ENCODE measurements at regions not wholly inside any gene's neighbourhood (a gene's known extent, or its start where the extent isn't known, plus 50 kb on each side); places are given as distances from the start of the nearest gene placed in this dataset.
"Not testable (repeated sequence)": the region's sequence is repeated elsewhere in the genome, so short reads cannot be mapped to it uniquely, and the experiment has no call there.

DNA sequence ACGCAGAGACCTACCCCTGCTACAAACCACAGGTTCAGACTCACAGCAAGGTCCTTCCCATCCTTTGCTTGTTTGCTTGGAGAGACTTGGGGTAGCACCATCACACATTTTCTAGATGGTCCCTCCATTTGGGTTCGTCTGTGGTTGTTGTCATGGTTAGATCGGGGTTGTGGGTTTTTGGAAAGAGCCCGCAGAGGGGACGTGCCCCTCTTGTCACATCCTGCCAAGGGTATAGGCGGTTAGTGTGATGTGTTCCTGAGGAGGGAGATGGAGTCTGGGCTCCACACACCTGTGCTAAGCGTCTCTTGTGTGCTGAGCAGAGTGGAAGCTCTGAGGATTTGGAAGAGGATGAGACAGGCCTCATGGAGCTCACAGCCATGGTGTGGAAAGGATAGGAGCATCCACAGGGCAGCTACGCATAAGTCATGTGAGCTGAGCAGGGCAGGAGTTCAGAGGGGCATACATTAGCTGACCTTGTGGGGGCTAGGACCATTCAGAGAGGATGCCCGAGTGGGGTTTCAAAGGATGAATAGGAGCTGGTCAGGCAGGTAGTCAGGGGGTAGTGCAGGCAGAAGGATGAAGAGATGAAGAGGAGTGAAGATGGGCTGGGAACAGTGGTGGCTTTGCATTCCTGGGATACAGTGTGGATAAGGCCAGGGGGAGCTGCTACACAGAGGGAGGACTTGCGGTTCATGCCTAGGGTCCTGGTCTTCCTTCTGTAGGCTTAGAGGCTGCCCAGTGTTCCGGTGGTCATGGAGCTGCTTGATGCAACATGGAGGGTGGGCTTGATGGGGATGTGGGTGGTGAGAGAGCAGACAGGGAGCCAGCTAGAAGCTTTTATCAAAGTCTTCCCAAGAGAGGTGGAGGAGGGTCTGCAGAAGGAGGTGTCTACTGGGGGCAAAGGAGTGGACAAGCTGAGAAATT, 62.9 kb downstream of the ACKR3 start:
- DNase-seq, result no peak

DNA sequence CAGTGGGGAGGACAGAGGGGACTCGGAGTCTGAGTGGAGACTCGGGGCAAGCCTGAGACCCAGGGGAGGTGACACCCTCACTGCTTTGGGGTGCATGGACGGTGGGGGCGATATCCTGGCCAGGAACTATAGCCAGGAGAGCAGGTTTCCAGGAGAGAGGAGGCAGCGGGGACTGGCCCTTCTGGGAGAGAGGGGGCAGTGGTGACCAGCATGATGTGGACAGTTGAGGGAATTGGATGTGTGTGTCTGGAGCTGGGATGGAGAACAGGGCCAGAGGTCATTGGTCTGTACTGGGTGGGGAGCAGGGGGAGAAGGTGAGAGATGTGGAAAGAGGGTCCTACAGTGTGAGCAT, 63.6 kb downstream of the ACKR3 start:
- DNase-seq, result no peak

DNA sequence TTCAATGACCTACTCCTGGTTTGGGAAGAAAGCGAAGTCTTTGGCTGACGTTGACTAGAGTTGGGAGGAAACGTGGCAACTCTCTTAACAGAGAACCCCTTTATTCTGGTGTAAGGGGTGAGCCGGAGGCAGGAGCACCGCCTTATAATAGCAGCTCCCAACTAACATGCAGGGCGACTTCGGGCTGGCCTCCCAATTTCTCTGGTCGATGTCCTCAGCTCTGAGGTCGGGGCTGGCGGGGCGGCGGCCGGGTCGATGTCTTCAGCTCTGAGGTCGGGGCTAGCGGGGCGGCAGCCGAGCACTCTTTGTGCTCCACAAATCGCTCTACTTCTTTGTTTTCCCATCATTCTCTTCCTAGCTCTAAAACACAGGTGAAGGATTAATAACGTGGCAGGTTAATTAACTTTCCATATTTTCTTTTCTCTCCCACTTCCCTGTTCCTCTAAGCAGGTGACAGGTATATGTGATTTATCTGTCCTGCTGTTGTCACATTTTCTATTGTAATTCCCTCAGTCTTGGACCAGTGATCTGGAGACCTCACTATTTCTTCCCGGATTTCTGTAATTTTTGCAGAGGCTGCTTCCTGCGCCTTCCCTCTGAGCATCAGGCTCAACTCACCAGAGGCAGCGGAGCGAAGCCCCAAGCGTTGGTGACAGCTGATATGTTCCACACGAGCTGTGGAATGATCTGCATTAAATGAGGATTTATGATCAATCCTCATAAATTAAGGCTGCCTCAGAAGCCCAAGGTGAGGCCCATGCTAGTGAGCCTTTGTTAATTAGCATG, 64.3 kb downstream of the ACKR3 start:
- DNase-seq, result no peak

DNA sequence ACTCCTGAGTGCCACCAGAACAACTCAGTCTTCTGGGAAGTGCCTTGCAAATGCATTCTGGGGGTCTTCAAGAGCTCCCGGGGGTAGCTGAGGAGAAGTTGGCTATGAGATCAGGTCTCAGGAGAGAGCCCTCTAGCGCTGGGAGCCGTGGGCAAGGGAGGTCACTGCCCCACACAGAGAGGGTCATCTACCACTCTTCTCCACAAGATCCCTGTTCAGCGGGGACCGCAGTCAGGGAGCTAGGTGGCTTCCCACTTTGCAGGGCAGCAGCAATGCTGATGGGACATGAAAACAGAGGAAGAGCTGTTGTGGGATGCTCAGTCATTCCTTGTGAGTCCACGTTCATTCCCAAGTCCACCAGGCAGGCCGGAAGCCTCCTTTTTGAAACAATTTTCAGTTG, 66.6 kb downstream of the ACKR3 start:
- DNase-seq, result no peak

DNA sequence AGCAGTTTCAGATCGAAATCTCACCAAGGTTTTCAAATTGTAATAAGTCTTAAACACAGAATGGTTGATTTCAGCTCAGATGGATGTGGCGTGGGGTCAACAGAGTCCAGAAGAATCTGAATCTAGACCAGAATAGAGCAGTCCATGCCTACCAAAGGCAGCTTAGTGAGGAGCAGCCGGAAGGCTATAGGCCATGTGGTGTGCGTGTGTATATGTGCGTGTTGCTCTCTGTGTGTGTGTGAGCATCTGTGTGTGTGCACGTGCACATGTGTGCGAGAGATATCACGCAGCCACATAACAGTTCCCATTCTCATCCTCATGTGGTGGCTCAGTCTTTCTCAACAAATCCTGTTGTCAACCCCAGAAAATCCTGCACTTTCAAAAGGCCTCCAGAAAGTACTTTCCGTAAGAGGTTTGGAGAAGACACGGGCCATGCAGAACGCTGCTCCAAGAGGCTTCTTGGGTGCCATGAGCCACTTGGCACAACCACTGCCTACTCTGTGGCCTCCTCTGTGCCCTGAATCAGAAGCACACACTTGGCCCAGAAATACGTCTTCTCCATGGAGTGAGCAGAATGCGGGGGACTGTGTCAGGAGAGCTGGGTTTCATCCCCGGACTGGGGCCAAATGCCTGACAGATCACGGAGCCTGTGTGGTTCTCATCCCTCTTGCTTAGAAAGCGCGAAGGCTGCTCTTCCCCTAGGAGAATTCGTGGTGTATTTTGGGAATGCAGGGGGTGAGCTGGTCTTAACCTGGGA, 67.3 kb downstream of the ACKR3 start:
- DNase-seq, result no peak

DNA sequence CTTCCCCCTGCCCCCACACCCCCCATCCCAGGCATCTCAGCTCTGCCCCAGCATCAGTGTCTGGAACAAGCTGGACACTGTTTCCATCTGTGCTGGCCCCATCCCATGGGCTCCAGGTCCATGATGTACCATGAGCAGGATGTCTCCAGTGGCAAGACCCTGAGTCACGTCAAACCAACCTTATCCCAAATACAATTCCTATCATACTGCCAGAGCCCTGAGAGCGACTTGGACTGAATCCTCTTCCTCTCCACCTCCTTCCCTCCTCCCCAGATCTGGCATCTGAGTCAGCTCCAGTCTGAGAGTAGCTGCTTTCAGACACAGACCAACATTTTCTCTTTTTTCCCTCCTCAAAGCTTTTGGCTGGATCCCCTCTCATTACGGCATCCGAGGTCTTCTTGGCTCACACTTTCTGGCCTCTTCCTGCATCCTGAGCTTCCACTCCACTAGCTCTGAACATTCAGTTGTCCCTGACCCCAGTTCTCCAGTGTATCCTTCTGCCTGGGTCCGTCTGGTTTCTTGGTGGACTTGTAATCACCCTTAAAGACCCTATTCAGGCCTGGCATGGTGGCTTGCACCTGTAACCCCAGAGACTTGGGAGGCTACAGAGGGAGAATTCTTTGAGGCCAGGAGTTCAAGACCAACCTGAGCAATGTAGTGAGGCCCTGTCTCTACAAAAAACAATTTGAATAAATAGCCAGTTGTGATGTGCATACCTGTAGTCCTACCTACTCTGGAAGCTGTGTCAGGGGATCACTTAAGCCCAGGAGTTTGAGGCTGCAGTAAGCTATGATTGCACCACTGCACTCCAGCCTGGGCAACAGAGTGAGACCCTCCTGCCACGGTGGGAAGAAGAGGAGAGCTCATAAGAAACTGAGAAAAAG, 68.3 kb downstream of the ACKR3 start:
- DNase-seq, result no peak

DNA sequence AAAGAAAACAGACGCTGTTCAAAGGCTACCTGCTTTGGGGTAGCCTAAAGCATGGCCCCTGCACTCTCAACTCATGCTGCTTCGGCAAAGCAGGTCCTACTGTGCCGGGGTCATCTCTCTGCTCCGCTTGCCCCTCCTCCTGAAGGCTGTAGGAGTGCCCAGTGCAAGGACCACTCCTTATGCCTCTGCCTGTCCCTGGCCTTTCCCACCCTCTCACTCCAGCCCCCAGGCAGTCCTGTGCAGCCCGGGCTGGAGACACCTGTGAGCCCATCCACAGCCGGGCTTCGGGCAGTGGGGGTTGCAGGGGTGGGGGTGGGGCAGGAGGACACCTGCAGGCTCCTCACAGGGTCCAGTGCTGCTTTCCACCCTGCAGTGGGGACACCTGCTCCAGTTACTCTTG, 69.1 kb downstream of the ACKR3 start:
- no peak for DNase-seq

DNA sequence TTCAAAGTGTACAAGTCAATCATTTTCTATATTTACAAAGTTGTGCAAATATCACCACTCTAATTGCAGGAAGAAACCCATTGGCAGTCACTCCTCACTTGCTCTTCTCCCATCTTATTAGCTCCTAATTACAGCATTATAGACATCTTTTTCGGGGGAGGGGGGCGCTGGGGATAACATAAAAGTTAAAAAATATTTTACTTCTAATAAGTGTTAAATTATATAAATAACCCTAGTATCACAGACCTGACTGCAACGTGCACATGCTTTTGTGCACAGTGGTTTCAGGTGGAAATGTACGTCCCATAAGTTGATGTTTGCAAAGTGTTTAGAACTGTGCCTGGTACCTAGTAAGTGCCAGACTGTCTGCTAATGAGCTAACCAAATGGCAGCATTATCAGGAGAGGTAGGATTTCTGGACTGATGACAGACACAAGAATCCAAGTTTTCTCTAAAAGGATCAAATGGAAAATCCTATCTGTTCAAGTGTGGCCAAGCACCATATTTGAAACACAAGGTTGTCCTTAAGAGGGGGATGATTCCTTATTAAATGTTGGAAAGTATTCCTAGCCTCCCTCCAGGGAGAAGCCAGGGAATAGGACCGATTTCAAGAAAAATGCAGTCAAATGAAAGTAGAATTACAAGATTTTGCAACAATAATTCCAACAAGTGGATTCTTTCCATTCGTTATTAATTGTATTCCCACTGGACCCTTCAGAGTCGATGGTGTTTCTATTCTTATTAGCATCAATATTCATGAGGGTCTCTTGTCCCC, 70.0 kb downstream of the ACKR3 start:
- no peak for DNase-seq

DNA sequence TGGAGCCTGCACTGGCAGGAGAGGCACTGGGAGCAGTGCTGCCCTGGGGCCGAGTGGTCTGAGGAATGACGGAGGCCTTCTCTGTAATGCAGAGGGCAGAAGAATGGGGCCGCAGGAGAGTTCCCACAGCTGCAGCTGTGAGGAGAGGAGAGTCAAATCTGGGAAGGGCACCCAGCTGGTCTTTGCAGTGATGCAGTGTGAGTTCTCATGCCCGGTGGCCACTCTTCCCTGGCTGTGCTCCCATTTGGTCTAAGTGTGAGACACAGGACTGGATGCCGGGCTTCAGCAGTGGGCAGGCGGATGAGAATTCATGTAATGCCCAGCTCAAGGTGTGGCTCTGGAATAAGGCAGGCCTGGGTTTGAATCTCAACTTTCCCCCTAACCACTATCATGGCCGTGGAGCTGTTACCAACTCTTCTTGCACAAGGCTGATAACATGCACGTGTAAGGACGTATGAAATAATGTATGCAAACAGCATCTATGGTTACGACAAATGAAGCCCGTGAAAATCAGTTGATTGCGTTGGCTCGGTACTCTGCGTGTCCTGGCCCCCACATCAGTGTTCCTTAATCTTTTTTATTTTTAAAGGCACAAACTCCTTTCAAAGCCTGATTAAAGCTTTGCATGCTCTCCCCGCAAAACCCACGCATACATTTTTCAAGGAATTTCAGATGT, 71.6 kb downstream of the ACKR3 start:
- no peak for DNase-seq

DNA sequence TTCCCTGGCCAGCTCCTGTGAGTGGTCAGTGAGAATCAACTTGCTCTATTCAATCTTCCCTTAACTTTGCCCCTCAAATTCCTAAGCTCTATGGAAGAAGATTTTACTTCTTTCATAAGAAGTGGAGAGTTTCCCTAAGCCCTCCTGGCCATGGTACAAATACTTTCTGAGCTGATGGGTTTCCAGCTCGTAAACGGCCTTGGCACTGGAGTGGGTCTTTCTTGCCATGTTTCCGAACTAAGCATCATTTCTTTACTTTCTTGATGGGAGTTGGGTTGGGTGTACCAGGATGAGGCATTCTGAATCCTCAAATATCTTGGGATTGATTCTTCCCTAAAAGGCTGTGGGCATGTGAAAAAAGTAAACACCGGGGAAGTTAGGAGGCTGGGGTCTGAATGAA, 72.5 kb downstream of the ACKR3 start:
- DNase-seq, result no peak

DNA sequence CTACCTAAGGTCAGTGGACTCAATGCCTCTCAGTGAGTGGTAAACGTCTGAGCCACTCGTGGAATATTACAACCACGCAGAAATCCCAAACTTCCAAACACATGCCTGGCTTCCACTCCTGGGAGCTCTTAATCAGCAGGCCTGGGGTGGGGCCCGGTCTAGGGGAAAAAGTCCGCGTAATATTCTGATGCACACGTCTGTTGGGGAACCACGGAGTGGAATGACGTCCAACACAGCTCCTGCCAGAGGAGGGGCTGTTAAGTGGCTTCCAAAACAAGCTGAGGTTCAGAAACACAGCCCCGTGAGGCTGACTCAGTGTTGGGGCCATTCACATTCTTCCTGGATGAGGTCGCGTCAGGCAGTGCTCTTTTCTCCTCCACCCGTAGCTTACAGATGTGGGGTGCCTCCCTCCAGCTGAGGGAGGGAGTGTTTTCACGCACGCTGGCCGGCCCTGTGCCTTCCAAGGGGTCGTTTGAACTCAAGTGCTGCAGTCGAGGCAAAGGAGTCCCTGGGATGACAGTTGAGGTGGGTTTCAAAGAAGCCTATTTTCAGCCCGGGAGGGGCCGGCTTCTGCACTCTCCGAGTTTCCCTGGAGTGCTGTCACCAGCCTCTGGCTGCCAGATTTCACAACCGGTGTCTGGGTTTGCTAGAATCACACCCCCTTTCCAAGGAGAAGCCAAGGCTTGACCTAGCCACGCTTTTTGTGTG, 73.1 kb downstream of the ACKR3 start:
- no peak for DNase-seq

DNA sequence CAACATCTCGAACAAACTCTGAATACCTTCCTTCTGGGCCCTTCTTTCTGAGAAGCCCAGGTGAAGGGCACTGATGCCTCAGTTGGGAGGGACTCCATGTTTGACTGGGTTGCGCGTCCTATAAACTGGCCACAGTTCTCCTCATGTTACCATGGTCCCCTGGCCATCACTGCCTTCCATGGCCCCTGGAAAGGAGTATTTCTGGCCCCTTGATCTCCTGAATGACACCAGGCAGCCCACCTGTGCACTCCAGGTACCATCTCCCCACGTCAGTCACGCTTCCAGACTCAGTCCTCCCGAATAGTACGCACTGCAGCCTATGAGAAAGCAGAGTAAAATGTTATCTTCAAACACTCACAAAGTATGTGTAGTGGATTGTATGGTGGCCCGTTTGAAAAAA, 73.9 kb downstream of the ACKR3 start:
- DNase-seq, result no peak

DNA sequence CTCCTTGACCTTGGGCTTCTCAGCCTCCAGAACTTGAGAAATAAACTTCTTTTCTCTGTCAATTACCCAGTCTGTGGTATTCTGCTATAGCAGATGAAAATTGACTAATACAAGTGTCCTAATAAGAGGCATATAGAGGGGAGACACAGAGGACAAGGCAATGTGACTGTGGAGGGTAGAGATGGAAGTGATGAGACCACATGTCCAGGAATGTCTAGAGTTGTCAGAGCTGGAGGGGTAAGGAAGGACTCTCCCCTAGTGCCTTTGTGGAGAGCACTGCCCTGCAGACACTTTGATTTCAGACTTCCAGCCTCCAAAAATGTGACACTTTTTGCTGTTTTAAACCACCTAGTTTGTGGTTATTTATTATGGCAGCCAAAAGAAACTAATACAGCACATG, 74.4 kb downstream of the ACKR3 start:
- DNase-seq, result no peak

DNA sequence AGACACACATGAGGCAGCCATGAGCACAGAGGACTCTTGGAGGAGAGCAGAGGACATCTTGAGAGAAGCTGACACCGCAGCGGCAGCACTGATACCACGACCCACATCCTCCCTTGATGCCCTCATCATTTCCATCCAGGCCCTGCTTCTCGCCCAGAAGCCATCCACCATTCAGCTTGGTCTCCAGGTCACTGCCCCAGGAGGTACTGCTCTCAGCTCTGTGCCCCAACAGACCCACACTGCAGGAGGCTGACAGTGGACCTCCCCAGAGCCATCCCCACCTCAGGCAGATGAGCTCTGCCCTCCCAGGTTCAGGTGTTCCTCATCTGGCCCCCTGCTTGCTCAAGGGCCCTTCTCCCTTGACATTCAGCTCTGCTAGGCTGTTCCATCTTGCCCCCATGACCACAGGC, 74.9 kb downstream of the ACKR3 start:
- DNase-seq, result no peak

DNA sequence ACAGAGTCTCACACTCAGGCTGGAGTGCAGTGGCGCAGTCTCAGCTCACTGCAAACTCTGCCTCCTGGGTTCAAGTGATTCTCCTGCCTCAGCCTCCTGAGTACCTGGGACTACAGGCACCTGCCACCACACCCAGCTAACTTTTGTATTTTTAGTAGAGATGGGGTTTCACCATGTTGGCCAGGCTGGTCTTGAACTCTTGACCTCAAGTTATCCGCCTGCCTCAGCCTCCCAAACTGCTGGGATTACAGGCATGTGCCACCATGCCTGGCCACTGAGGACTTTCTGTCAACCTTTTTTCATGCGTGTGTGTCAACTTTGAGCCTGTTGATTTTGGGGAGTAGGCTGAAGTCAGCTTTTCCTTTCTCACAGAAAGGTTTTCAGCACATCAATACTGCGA, 75.5 kb downstream of the ACKR3 start:
- not testable (repeated sequence) for DNase-seq

DNA sequence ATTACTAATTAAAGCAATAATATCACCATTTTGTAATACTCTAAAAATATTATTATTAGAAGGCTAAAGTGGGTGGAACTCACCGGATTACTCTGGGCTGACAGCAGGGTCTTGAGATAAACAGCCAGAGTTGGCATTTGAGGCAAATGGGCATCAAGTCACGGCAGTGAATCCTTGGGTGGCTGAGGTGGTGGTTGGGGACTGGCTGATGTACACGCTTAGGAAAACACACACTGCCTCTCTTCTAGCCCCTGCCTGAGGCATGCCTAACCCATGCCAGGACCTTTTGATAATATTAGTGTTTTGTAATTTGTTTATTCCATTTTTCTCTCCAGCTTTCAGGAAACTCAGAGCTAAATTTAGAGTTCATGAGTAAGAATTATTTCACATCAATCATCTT, 76.8 kb downstream of the ACKR3 start:
- no peak for DNase-seq

DNA sequence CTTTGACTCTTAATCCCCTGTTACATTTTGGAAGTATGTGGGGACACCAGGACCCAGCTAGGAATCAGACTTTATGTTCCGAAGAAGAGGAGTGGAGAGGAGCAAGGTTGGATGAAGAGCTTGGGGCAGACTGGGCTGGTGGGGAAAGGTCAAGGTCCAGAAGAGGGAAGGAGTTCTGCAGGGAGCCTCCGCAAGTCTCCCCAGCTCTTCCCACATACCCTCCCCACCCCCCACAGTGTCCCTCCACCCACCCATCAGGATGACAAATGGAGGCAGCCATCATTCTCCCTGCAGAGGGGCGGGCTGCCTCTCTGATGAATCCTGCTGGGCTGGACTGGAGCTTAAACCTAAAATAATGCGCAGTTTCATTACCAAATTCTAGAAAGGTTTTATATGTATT, 77.2 kb downstream of the ACKR3 start:
- DNase-seq, result no peak

DNA sequence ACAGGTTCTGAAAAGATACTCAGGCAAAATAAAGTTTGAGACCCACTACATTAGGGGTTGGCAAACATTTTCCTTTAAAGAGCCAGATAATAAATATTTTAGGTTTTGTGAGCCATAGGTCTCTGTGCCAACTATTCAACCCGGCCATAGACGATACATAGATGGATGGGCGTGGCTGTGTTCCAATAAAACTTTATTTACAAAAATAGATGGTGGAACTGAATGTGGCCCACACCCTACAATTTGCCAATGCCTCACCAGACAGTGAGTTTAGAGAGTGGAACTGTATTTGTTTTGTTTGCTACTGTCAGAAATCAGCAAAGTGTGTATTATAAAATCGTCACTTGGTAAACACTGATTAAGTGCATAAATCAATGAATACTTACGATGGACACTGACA, 78.0 kb downstream of the ACKR3 start:
- no peak for DNase-seq

DNA sequence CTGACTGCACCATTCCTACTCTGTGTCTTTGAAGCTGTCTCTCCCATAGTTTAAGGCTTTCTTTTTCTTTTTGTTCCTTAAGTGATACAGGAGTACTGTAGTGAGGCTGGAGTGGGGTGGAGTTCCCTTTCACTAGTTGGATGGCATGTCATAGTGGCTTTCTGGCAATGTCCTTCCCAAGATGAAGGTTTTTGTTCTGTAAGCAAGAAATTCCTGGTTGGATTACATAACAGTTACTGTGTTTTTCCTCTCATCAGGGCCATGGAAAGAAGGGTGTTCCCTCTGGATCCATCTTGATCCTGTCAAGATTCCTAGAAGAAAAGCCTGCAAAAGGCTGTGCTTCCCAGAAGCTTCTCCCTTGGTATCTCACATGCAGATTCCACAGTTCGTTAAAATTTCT, 84.2 kb downstream of the ACKR3 start:
- DNase-seq, result no peak

DNA sequence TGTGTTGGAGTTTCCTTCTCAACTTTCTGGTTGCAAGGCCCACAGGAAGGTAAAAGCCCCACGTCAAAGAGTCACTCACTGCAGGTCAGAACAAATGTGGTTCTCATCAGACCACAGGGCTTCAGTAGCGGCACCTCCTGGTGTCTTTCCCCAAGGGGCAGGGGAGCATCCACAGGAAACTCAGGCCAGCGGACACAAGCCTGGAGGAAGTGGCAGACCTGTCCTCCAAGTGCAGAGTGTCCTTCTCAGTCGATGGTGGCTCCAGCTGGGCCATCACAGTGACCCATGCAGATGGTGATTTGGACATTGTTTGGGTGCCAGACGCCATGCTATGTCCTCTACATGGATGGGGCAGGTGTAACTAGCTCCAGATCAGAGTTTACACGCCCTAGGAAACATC, 84.9 kb downstream of the ACKR3 start:
- DNase-seq, result no peak

DNA sequence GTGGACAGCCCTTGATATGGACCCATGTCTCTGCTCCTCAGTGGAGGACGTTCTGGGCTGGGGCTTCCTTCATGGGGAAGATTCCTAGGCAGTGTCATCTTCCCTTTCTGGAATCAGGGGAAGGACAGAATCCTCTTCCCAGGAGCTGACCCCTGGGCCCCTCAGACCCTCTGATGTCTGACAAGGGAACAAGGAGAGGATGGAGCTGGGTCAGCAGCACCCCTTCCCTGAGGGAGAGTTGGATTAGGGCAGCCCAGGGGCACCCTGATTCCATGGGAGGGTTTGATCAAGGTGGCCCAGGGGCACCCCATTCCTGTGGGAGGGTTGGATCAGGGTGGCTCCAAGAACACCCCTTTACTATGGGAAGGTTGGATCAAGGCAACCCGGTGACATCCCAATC, 86.5 kb downstream of the ACKR3 start:
- no peak for DNase-seq

Measured in stimulated activated naive CD4-positive, alpha-beta T cell (primary cell).